ENCODE measurements at regions not wholly inside any gene's neighbourhood (a gene's known extent, or its start where the extent isn't known, plus 50 kb on each side); places are given as distances from the start of the nearest gene placed in this dataset.

DNA sequence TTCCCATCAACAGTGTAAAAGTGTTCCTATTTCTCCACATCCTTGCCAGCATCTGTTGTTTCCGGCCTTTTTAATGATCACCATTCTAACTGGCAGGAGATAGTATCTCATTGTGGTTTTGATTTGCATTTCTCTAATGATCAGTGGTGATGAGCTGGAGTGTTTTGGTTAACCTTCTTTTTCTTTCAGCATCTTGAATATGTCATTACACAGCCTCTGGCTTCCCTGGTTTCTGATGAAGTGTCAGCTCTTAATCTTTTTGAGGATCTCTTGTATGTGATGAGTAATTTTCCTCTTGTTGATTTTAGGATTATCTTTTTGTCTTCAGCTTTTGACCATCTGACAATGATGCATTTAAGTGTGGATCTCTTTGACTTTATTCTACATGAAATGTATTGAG lies 133.2 kb upstream of the GRIK3 start:
- TF ChIP-seq, protein P1, sequence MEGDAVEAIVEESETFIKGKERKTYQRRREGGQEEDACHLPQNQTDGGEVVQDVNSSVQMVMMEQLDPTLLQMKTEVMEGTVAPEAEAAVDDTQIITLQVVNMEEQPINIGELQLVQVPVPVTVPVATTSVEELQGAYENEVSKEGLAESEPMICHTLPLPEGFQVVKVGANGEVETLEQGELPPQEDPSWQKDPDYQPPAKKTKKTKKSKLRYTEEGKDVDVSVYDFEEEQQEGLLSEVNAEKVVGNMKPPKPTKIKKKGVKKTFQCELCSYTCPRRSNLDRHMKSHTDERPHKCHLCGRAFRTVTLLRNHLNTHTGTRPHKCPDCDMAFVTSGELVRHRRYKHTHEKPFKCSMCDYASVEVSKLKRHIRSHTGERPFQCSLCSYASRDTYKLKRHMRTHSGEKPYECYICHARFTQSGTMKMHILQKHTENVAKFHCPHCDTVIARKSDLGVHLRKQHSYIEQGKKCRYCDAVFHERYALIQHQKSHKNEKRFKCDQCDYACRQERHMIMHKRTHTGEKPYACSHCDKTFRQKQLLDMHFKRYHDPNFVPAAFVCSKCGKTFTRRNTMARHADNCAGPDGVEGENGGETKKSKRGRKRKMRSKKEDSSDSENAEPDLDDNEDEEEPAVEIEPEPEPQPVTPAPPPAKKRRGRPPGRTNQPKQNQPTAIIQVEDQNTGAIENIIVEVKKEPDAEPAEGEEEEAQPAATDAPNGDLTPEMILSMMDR (IDR thresholded peaks at IDR 0.05): no peak
- no peak for TF ChIP-seq POLR2A (IDR thresholded peaks at IDR 0.05)
- TF ChIP-seq POLR2AphosphoS5 (IDR thresholded peaks at IDR 0.05): no peak
